ENCODE measurements at regions not wholly inside any gene's neighbourhood (a gene's known extent, or its start where the extent isn't known, plus 50 kb on each side); places are given as distances from the start of the nearest gene placed in this dataset.

- H3K9me3 Mint-ChIP-seq = peaks cover 13% of the 10 kb centered on the region
- no peak for DNase-seq
- H3K27me3 Mint-ChIP-seq = no peaks in the 10 kb centered on the region
- H3K4me3 Mint-ChIP-seq = no peak overlapping the region
- no peak overlapping the region for H3K27ac Mint-ChIP-seq
- no peak for TF ChIP-seq CTCF (IDR thresholded peaks at IDR 0.05)
- ChIA-PET CTCF (no interaction called here), POLR2A (no interaction called here)
- no peaks in the 10 kb centered on the region for H3K36me3 Mint-ChIP-seq (ENCODE audit: low read depth)
- intact Hi-C loops (cut with micrococcal nuclease) = no loop called here
- ATAC-seq (ENCODE audit: low read depth) = no peak
- H3K4me1 Mint-ChIP-seq = no peaks in the 10 kb centered on the region
These were observed 905.7 kb downstream of the LTN1 start for GRCh38 chr21:28086861-28087581.

DNA sequence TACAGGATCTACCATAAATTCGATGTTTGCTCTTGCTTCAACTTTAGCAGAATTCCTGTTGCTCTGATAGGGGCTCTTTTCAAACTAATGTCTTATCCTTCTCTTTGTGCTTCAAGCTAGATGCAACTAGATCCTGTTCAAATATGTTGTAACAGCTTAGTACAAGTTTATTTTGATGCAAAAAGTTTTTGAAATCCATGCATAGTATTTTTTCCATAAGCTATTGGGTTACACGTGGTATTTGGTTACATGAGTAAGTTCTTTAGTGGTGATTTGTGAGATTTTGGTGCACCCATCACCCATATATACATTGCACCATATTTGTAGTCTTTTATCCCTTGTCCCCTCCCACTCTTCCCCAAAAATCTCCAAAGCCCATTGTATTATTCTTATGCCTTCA lies 907.7 kb downstream of the LTN1 start:
- intact Hi-C loops (cut with micrococcal nuclease) = no loop called here

GRCh38 chr21:28083350-28083749 lies 909.3 kb downstream of the LTN1 start:
- H3K4me1 Mint-ChIP-seq = no peaks in the 10 kb centered on the region
- POLR2A ChIA-PET = no interaction called here
- H3K36me3 Mint-ChIP-seq (ENCODE audit: low read depth) = no peaks in the 10 kb centered on the region
- H3K27ac Mint-ChIP-seq = no peak overlapping the region
- ATAC-seq (ENCODE audit: low read depth) = no peak
- peaks cover 14% of the 10 kb centered on the region for H3K9me3 Mint-ChIP-seq
- H3K27me3 Mint-ChIP-seq = no peaks in the 10 kb centered on the region
- CTCF ChIA-PET = no interaction called here
- H3K4me3 Mint-ChIP-seq = no peak overlapping the region
- TF ChIP-seq CTCF (IDR thresholded peaks at IDR 0.05) = no peak
- DNase-seq = no peak
- intact Hi-C loops (cut with micrococcal nuclease) = no loop called here

More for the DNA sequence above, 907.7 kb downstream of the LTN1 start:
- H3K9me3 Mint-ChIP-seq = peaks cover 14% of the 10 kb centered on the region
- ChIA-PET POLR2A (no interaction called here), CTCF (no interaction called here)
- H3K4me3 Mint-ChIP-seq = no peak overlapping the region
- H3K27ac Mint-ChIP-seq = no peak overlapping the region
- TF ChIP-seq CTCF (IDR thresholded peaks at IDR 0.05) = no peak
- DNase-seq = no peak
- H3K4me1 Mint-ChIP-seq = no peaks in the 10 kb centered on the region
- no peak for ATAC-seq (ENCODE audit: low read depth)
- no peaks in the 10 kb centered on the region for H3K27me3 Mint-ChIP-seq
- H3K36me3 Mint-ChIP-seq (ENCODE audit: low read depth) = no peaks in the 10 kb centered on the region

GRCh38 chr21:28078126-28078525 lies 914.6 kb downstream of the LTN1 start:
- CTCF ChIA-PET = no interaction called here
- POLR2A ChIA-PET = no interaction called here
- Mint-ChIP-seq H3K27ac (no peak overlapping the region), H3K4me3 (no peak overlapping the region), H3K27me3 (no peaks in the 10 kb centered on the region), H3K36me3 (ENCODE audit: low read depth) (no peaks in the 10 kb centered on the region), H3K9me3 (peaks cover 2% of the 10 kb centered on the region), H3K4me1 (no peaks in the 10 kb centered on the region)
- ATAC-seq (ENCODE audit: low read depth) (no peak), DNase-seq (no peak)
- TF ChIP-seq CTCF (IDR thresholded peaks at IDR 0.05) = no peak
- intact Hi-C loops (cut with micrococcal nuclease) = no loop called here

DNA sequence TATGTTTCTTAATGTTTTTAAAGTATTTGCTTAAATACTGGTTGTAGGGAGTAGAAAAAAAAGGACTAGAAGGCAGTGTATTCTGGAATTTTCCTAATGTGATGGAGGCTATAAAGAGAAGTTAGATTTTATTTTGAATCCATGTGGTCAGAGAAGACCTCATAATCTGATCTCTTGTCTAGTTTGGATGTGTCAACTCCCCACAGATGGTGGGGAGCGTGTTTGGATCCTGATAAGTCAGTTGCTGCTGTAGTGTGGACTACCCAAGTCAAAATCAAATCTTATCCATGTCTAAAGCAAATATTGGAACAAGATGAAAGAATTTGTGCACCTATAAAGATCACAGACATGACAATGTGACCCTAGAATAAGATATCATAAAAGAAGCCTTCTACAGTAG lies 918.0 kb downstream of the LTN1 start:
- Mint-ChIP-seq H3K36me3 (ENCODE audit: low read depth) (no peaks in the 10 kb centered on the region), H3K4me1 (no peaks in the 10 kb centered on the region), H3K9me3 (peaks cover 3% of the 10 kb centered on the region), H3K27me3 (no peaks in the 10 kb centered on the region), H3K27ac (no peak overlapping the region), H3K4me3 (no peak overlapping the region)
- DNase-seq (no peak), ATAC-seq (ENCODE audit: low read depth) (no peak)
- TF ChIP-seq CTCF (IDR thresholded peaks at IDR 0.05) = no peak
- POLR2A ChIA-PET = no interaction called here
- CTCF ChIA-PET = no interaction called here
- intact Hi-C loops (cut with micrococcal nuclease) = no loop called here

Measured in activated B cell treated with CpG ODN at 0.5 μM for 24 hours (primary cell).